Brain microvascular endothelial cell (primary cell): ENCODE measurements at regions not wholly inside any gene's neighbourhood (a gene's known extent, or its start where the extent isn't known, plus 50 kb on each side); places are given as distances from the start of the nearest gene placed in this dataset.

Source experiments
- DNase-seq: peaks from one replicate; pipeline ENCODE4 v3.0.0-alpha.2; 2020
- H3K27ac ChIP-seq: fragments of 250-450 bp; sonication (Bioruptor Pico); 2 replicates; pipeline ENCODE4 v1.5.1; 2020; ENCODE audit warnings: mild to moderate bottlenecking, moderate library complexity
- H3K27me3 ChIP-seq: fragments of 250-450 bp; sonication (Bioruptor Pico); replicated peaks from 2 replicates; pipeline ENCODE4 v1.5.1; 2020; ENCODE audit warnings: mild to moderate bottlenecking
- H3K36me3 ChIP-seq: fragments of 250-450 bp; sonication (Bioruptor Pico); replicated peaks from 2 replicates; pipeline ENCODE4 v1.5.1; 2020; ENCODE audit warnings: mild to moderate bottlenecking
- H3K4me3 ChIP-seq: 2 replicates; pipeline ENCODE4 v1.5.1; 2011; ENCODE audit warnings: low read depth, mild to moderate bottlenecking, control low read depth, low read length, moderate library complexity
- CTCF ChIP-seq: IDR thresholded peaks from 2 replicates; pipeline ENCODE4 v1.5.1; 2011; ENCODE audit warnings: low read depth, mild to moderate bottlenecking, moderate library complexity, low read length, control low read depth, inconsistent platforms; ENCODE audit errors: missing control alignments
- in situ Hi-C: cut with HindIII; loops from 2 replicates; pipeline ENCODE4 v1.10.0; 2017; ENCODE audit warnings: low sequenced_read_pairs, low pct_ligation_motif_present

- no peaks in the 10 kb centered on the region for H3K27me3 ChIP-seq
- TF ChIP-seq CTCF: no peak
- H3K27ac ChIP-seq: no peak overlapping the region
- no peak for DNase-seq
- in situ Hi-C loops: no loop called here
- no peak overlapping the region for H3K4me3 ChIP-seq
- no peaks in the 10 kb centered on the region for H3K36me3 ChIP-seq
Observed at GRCh38 chr16:86910161-86910769, 331.9 kb downstream of the FOXL1 start.

- Histone ChIP-seq H3K36me3 (no peaks in the 10 kb centered on the region), H3K27ac (no peak overlapping the region), H3K27me3 (no peaks in the 10 kb centered on the region), H3K4me3 (no peak overlapping the region)
- in situ Hi-C loops: no loop called here
- no peak for TF ChIP-seq CTCF
- DNase-seq: no peak
Observed at GRCh38 chr16:86911437-86911958, 333.1 kb downstream of the FOXL1 start.

- in situ Hi-C loops: no loop called here
Observed at GRCh38 chr16:86913886-86914285, 335.5 kb downstream of the FOXL1 start.

GRCh38 chr16:86914876-86915717 lies 336.7 kb downstream of the FOXL1 start:
- in situ Hi-C loops: no loop called here
- H3K27me3 ChIP-seq: no peaks in the 10 kb centered on the region
- no peak for DNase-seq
- H3K36me3 ChIP-seq: no peaks in the 10 kb centered on the region
- H3K27ac ChIP-seq: no peak overlapping the region
- TF ChIP-seq CTCF: no peak
- H3K4me3 ChIP-seq: no peak overlapping the region

More at GRCh38 chr16:86913886-86914285, 335.5 kb downstream of the FOXL1 start:
- no peaks in the 10 kb centered on the region for H3K36me3 ChIP-seq
- H3K27ac ChIP-seq: no peak overlapping the region
- no peak overlapping the region for H3K4me3 ChIP-seq
- no peak for DNase-seq
- H3K27me3 ChIP-seq: no peaks in the 10 kb centered on the region
- TF ChIP-seq CTCF: no peak

GRCh38 chr16:86917471-86918365 lies 339.4 kb downstream of the FOXL1 start:
- TF ChIP-seq CTCF: no peak
- Histone ChIP-seq H3K36me3 (no peaks in the 10 kb centered on the region), H3K27me3 (no peaks in the 10 kb centered on the region), H3K27ac (no peak overlapping the region), H3K4me3 (no peak overlapping the region)
- in situ Hi-C loops: no loop called here
- DNase-seq: no peak
